HG03139 (cell line): ENCODE measurements at regions not wholly inside any gene's neighbourhood (a gene's known extent, or its start where the extent isn't known, plus 50 kb on each side); places are given as distances from the start of the nearest gene placed in this dataset.

Experiments
- ATAC-seq: cut with Tn5 transposase; IDR thresholded peaks from one replicate; pipeline ENCODE4 v1.9.1; 2021; ENCODE audit not compliant: unreplicated experiment

- no peak for ATAC-seq
These were observed 240.4 kb upstream of the PPP2R2D start for GRCh38 chr10:131660427-131660826.

- ATAC-seq: no peak
These were observed 238.0 kb upstream of the PPP2R2D start for GRCh38 chr10:131662851-131663250.

GRCh38 chr10:131663351-131663750 lies 237.5 kb upstream of the PPP2R2D start:
- no peak for ATAC-seq

GRCh38 chr10:131666091-131666490 lies 234.7 kb upstream of the PPP2R2D start:
- no peak for ATAC-seq

- ATAC-seq: no peak
These were observed 233.8 kb upstream of the PPP2R2D start for GRCh38 chr10:131667047-131667446.

- no peak for ATAC-seq
These were observed 233.2 kb upstream of the PPP2R2D start for GRCh38 chr10:131667561-131667960.

- ATAC-seq: no peak
These were observed 231.9 kb upstream of the PPP2R2D start for GRCh38 chr10:131668903-131669302.

- no peak for ATAC-seq
These were observed 231.0 kb upstream of the PPP2R2D start for GRCh38 chr10:131669838-131670237.

GRCh38 chr10:131670341-131670740 lies 230.5 kb upstream of the PPP2R2D start:
- ATAC-seq: no peak

- no peak for ATAC-seq
These were observed 227.4 kb upstream of the PPP2R2D start for GRCh38 chr10:131673396-131673795.

GRCh38 chr10:131674130-131674529 lies 226.7 kb upstream of the PPP2R2D start:
- no peak for ATAC-seq

GRCh38 chr10:131675104-131675503 lies 225.7 kb upstream of the PPP2R2D start:
- no peak for ATAC-seq

- no peak for ATAC-seq
These were observed 224.6 kb upstream of the PPP2R2D start for GRCh38 chr10:131676046-131676799.

GRCh38 chr10:131676800-131677421 lies 223.9 kb upstream of the PPP2R2D start:
- ATAC-seq: no peak

- no peak for ATAC-seq
These were observed 223.1 kb upstream of the PPP2R2D start for GRCh38 chr10:131677671-131678070.

- no peak for ATAC-seq
These were observed 222.6 kb upstream of the PPP2R2D start for GRCh38 chr10:131678171-131678570.

GRCh38 chr10:131678613-131679012 lies 222.2 kb upstream of the PPP2R2D start:
- ATAC-seq: no peak

GRCh38 chr10:131679926-131680325 lies 220.9 kb upstream of the PPP2R2D start:
- no peak for ATAC-seq

GRCh38 chr10:131681122-131681521 lies 219.7 kb upstream of the PPP2R2D start:
- ATAC-seq: no peak

GRCh38 chr10:131681656-131682055 lies 219.2 kb upstream of the PPP2R2D start:
- ATAC-seq: no peak

- no peak for ATAC-seq
These were observed 218.4 kb upstream of the PPP2R2D start for GRCh38 chr10:131682271-131682962.

GRCh38 chr10:131683281-131683861 lies 217.4 kb upstream of the PPP2R2D start:
- no peak for ATAC-seq
